B cell (primary cell): ENCODE measurements at regions not wholly inside any gene's neighbourhood (a gene's known extent, or its start where the extent isn't known, plus 50 kb on each side); places are given as distances from the start of the nearest gene placed in this dataset.
"Not testable (repeated sequence)": the region's sequence is repeated elsewhere in the genome, so short reads cannot be mapped to it uniquely, and the experiment has no call there.

Source experiments
- EZH2 ChIP-seq: IDR thresholded peaks from 2 replicates; pipeline ENCODE4 v1.6.1; 2012; ENCODE audit warnings: borderline replicate concordance, low read depth, mild to moderate bottlenecking, moderate library complexity, low read length; ENCODE audit not compliant: insufficient read depth, poor library complexity, severe bottlenecking
- TF ChIP-seq, protein P1 (sequence below): fragments of 200-600 bp; IDR thresholded peaks from one replicate; pipeline ENCODE4 v1.8.0; 2022; ENCODE audit warnings: antibody characterized with exemption, mild to moderate bottlenecking

DNA sequence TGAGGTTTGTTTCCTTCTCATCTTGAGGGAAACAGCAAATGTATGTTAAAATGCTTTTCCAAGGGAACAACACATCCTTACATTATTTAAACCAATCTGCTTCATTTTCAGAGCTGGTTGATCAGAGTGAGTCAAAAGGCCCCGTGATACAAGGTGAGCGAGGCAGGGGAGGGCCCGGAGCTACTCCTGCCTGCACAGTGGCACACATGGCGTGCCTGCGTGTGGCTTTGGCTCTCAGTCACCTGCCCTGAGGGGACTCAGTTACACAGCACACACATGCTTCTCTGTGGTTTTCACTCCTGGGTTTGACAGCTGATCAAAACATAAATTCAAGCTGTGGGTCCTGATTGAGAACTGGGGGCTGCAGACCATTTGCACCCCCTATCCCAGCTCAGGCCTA is 105.3 kb downstream of the NSUN5 start:
- not testable (repeated sequence) for TF ChIP-seq EZH2
- TF ChIP-seq, protein P1, sequence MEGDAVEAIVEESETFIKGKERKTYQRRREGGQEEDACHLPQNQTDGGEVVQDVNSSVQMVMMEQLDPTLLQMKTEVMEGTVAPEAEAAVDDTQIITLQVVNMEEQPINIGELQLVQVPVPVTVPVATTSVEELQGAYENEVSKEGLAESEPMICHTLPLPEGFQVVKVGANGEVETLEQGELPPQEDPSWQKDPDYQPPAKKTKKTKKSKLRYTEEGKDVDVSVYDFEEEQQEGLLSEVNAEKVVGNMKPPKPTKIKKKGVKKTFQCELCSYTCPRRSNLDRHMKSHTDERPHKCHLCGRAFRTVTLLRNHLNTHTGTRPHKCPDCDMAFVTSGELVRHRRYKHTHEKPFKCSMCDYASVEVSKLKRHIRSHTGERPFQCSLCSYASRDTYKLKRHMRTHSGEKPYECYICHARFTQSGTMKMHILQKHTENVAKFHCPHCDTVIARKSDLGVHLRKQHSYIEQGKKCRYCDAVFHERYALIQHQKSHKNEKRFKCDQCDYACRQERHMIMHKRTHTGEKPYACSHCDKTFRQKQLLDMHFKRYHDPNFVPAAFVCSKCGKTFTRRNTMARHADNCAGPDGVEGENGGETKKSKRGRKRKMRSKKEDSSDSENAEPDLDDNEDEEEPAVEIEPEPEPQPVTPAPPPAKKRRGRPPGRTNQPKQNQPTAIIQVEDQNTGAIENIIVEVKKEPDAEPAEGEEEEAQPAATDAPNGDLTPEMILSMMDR = not testable (repeated sequence)
